ENCODE measurements at regions not wholly inside any gene's neighbourhood (a gene's known extent, or its start where the extent isn't known, plus 50 kb on each side); places are given as distances from the start of the nearest gene placed in this dataset.

GRCh38 chr1:29831500-29832117, 595.3 kb downstream of the PTPRU start:
- no peak for DNase-seq (ENCODE audit: low spot score in 2 of 2)
- no peak overlapping the region for H3K4me3 ChIP-seq
- no peaks in the 10 kb centered on the region for H3K4me1 ChIP-seq
- H3K36me3 ChIP-seq (replicated peaks): no peaks in the 10 kb centered on the region
- H3K9me3 ChIP-seq: no peaks in the 10 kb centered on the region
- H3K27me3 ChIP-seq (ENCODE audit: low read depth): no peaks in the 10 kb centered on the region; the same call in 1 of the 2 replicates
- in situ Hi-C loops (cut with MboI; ENCODE audit: low sequenced_read_pairs): no loop called here

DNA sequence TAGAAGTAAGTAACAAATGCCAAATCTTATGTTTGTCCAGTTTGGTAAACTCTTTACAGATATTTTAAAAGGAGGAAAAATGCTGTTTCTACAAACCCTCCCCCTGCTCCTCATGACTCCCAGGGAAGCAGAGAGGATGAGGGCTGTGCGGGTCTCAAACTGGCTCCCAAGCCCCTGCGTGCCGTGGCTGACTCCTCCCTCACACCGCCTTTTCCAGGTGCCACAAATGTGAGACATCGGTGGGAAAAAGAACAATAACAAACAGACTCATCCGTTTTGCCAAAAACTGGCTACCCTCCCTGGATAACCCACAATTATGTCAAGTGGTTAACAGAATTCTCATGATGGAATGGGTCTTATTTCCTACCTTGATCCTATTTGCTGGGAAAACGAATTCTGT, 594.6 kb downstream of the PTPRU start:
- Histone ChIP-seq H3K36me3 (replicated peaks) (no peaks in the 10 kb centered on the region), H3K4me1 (no peaks in the 10 kb centered on the region), H3K27me3 (ENCODE audit: low read depth) (no peaks in the 10 kb centered on the region; the same call in 1 of the 2 replicates), H3K4me3 (no peak overlapping the region), H3K9me3 (no peaks in the 10 kb centered on the region)
- no peak for DNase-seq (ENCODE audit: low spot score in 2 of 2)
- in situ Hi-C loops (cut with MboI; ENCODE audit: low sequenced_read_pairs): no loop called here

DNA sequence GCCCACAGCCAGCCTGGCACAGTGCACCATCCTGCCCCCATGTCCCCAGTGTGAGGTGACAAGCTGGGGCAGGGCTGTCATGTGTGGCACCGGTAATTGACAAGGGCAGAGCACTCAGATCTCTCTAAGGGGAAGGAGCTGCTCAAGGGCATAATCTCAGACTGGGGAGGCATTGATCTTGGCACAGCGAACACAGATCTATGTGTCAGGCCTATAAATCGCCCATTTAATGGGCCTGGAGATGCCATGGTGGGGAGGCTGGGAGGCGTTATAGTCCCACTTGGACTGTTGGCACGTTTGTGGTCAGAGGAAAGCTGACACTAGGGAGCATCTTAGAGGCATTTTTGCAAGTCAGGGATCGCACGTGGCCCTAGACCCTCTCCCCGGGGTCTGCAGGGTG, 594.1 kb downstream of the PTPRU start:
- DNase-seq (ENCODE audit: low spot score in 2 of 2): no peak
- Histone ChIP-seq H3K27me3 (ENCODE audit: low read depth) (no peaks in the 10 kb centered on the region; the same call in 1 of the 2 replicates), H3K9me3 (no peaks in the 10 kb centered on the region), H3K36me3 (replicated peaks) (no peaks in the 10 kb centered on the region), H3K4me3 (no peak overlapping the region), H3K4me1 (no peaks in the 10 kb centered on the region)
- in situ Hi-C loops (cut with MboI; ENCODE audit: low sequenced_read_pairs): no loop called here

DNA sequence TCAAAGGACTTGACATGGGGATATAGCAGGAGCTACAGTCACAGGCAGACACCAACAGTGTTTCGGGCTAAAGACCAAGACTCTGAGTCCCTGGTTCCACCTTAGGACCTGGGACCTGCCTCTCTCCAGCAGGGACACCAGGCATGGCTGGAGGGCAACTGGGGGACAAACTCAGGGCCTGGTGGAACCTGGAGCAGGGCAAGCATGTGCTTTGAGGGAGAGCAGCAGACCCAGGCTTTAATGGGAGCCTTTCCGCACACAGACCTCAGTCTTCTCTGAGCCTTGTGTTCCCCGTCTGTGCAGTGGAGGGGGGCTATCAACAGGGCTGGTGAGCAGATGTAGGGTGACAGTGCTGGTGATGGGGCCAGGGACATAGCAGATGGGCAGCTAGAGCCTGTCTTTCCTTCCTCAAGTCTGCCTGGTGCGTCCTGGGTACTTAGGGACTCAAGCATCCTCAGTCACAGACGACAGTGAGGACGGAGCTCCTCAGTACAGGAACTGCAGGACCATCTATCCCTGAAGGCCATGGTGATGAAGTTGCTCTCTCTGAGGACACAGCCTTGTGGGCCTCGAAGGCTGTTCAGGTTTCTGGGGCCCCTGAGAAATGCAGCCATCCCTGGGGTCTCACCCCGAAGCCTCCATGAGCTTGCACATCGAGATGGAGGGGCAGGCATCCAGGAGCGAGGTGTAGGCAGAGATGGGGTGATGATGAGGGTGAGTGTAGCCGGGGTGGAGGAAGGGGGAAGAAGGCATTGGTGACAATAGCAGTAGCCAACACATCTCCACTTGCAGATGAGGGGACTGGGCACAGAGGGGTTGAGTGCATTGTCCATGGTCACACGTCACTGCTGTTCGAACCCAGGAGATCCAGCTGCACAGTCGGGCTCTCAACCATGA, 593.4 kb downstream of the PTPRU start:
- no peaks in the 10 kb centered on the region for H3K4me1 ChIP-seq
- no peak overlapping the region for H3K4me3 ChIP-seq
- no peaks in the 10 kb centered on the region for H3K36me3 ChIP-seq (replicated peaks)
- no peaks in the 10 kb centered on the region for H3K9me3 ChIP-seq
- H3K27me3 ChIP-seq (ENCODE audit: low read depth): no peaks in the 10 kb centered on the region; the same call in 1 of the 2 replicates
- in situ Hi-C loops (cut with MboI; ENCODE audit: low sequenced_read_pairs): no loop called here
- no peak for DNase-seq (ENCODE audit: low spot score in 2 of 2)

GRCh38 chr1:29828526-29829447, 592.5 kb downstream of the PTPRU start:
- Histone ChIP-seq H3K4me3 (no peak overlapping the region), H3K27me3 (ENCODE audit: low read depth) (no peaks in the 10 kb centered on the region; the same call in 1 of the 2 replicates), H3K4me1 (no peaks in the 10 kb centered on the region), H3K9me3 (no peaks in the 10 kb centered on the region), H3K36me3 (replicated peaks) (no peaks in the 10 kb centered on the region)
- DNase-seq (ENCODE audit: low spot score in 2 of 2): no peak
- in situ Hi-C loops (cut with MboI; ENCODE audit: low sequenced_read_pairs): no loop called here

GRCh38 chr1:29827801-29828525, 591.6 kb downstream of the PTPRU start:
- no peaks in the 10 kb centered on the region for H3K4me1 ChIP-seq
- no peaks in the 10 kb centered on the region; the same call in 1 of the 2 replicates for H3K27me3 ChIP-seq (ENCODE audit: low read depth)
- in situ Hi-C loops (cut with MboI; ENCODE audit: low sequenced_read_pairs): no loop called here
- no peaks in the 10 kb centered on the region for H3K36me3 ChIP-seq (replicated peaks)
- DNase-seq (ENCODE audit: low spot score in 2 of 2): no peak
- H3K4me3 ChIP-seq: no peak overlapping the region
- H3K9me3 ChIP-seq: no peaks in the 10 kb centered on the region

DNA sequence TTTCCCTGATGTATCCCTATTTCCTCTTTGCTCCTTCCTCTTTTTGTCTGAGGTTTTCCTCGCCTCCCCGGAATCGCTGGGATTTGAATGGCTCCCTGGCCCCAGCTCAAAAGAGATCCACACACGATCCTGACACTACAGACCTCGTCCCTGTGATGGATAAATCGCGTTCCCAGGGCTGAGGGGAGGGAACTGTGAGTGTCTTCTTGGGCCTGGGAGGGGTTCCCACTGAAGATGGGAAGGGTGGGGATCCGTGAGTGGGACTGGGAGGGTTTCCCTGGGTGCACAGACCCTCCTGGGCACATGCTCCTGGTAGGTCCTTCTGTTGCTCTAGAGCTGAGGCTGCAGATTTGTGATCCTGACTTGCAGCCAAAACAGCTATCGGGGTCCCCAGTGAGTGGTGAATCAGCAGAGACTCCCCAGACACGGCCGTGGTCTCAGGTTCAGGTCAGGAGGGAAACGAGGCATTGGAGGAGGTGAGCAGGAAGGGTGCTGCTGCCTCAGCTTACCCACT, 591.0 kb downstream of the PTPRU start:
- in situ Hi-C loops (cut with MboI; ENCODE audit: low sequenced_read_pairs): no loop called here
- Histone ChIP-seq H3K4me3 (no peak overlapping the region), H3K4me1 (no peaks in the 10 kb centered on the region), H3K36me3 (replicated peaks) (no peaks in the 10 kb centered on the region), H3K9me3 (no peaks in the 10 kb centered on the region), H3K27me3 (ENCODE audit: low read depth) (no peaks in the 10 kb centered on the region; the same call in 1 of the 2 replicates)
- no peak for DNase-seq (ENCODE audit: low spot score in 2 of 2)

GRCh38 chr1:29826646-29827045, 590.3 kb downstream of the PTPRU start:
- no peak overlapping the region for H3K4me3 ChIP-seq
- H3K9me3 ChIP-seq: no peaks in the 10 kb centered on the region
- H3K27me3 ChIP-seq (ENCODE audit: low read depth): no peaks in the 10 kb centered on the region; the same call in 1 of the 2 replicates
- no peaks in the 10 kb centered on the region for H3K4me1 ChIP-seq
- in situ Hi-C loops (cut with MboI; ENCODE audit: low sequenced_read_pairs): no loop called here
- DNase-seq (ENCODE audit: low spot score in 2 of 2): no peak
- H3K36me3 ChIP-seq (replicated peaks): no peaks in the 10 kb centered on the region

DNA sequence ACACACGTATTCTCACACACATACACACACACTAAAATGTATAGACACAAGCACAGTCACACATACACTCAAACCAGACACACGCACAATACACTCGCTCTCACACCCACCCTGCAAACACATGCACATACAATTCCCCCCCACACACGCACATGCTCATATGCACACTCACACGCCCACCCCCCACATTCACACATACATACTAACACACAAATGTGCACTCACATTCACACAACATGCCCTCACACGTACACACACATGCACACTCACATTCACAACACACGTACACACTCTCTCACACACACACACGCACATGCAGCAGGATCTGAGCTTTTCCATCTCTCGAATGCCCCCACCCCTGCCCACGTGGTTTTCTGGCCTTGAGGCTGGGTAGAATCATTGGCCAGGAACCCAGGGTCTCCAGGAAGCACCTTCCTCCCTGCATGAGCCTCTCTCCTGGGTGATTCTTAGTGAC, 589.7 kb downstream of the PTPRU start:
- in situ Hi-C loops (cut with MboI; ENCODE audit: low sequenced_read_pairs): no loop called here
- DNase-seq (ENCODE audit: low spot score in 2 of 2): no peak
- no peaks in the 10 kb centered on the region for H3K9me3 ChIP-seq
- no peaks in the 10 kb centered on the region; the same call in 1 of the 2 replicates for H3K27me3 ChIP-seq (ENCODE audit: low read depth)
- no peak overlapping the region for H3K4me3 ChIP-seq
- H3K4me1 ChIP-seq: no peaks in the 10 kb centered on the region
- H3K36me3 ChIP-seq (replicated peaks): no peaks in the 10 kb centered on the region

GRCh38 chr1:29825274-29825940, 589.1 kb downstream of the PTPRU start:
- in situ Hi-C loops (cut with MboI; ENCODE audit: low sequenced_read_pairs): no loop called here
- Histone ChIP-seq H3K36me3 (replicated peaks) (no peaks in the 10 kb centered on the region), H3K27me3 (ENCODE audit: low read depth) (no peaks in the 10 kb centered on the region; the same call in 1 of the 2 replicates), H3K4me1 (no peaks in the 10 kb centered on the region), H3K4me3 (no peak overlapping the region), H3K9me3 (no peaks in the 10 kb centered on the region)
- no peak for DNase-seq (ENCODE audit: low spot score in 2 of 2)

DNA sequence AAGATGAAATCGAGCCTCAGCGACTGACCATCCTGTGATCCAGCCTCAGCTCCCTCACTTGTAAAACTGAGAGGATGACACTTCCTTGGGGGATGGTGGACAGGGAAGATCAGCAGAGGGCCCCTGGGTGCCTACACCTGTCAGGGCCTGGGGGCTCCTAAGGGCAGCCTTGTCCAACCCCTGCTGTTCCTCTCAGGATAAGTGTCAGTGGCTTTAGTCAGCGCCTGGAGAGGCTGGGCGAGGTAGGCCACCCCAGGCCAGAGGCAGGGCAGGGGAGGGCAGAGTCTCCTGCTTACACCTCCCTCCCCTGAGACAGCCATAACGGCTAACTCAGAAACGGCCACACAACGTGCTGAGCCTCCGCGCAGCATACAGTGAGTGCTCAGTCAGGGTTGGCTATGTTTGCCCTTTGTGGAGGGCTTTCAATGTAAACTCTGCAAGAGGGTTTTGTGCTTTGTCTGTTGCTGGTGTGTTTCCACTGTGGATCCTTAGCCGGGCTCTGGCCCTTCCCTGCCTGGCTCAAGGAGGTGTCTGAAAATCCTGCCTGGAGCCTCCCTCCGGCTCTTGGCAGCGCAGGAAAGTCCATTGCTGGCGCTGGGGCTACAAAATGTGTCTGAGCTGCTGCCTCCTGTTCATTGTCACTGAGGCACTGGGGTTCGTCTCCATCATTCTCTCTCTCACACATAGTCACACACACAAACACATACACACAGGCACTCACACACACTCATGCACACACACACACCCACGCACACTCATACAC, 588.4 kb downstream of the PTPRU start:
- no peak for DNase-seq (ENCODE audit: low spot score in 2 of 2)
- Histone ChIP-seq H3K4me1 (no peaks in the 10 kb centered on the region), H3K27me3 (ENCODE audit: low read depth) (no peaks in the 10 kb centered on the region; the same call in 1 of the 2 replicates), H3K4me3 (no peak overlapping the region), H3K36me3 (replicated peaks) (no peaks in the 10 kb centered on the region), H3K9me3 (no peaks in the 10 kb centered on the region)
- in situ Hi-C loops (cut with MboI; ENCODE audit: low sequenced_read_pairs): no loop called here

DNA sequence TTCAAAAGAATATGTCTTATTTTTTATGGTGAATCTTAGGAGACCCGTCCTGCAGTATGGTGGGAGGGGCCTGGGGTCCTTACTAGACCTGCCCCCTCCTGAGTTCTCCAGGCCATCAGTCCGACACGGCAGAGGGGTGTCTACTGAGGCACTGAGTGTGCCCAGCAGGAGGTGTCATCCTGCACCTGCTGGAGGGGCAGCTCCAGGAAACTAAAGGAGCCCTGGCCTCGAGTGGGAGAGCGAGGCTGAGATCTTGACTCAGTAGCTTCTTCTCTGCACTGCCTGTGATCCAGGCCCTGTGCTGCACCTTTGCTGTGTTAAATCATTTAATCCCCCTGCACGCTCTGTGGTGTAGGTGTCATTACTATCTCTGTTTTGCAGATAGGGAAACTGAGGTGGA, 587.7 kb downstream of the PTPRU start:
- Histone ChIP-seq H3K36me3 (replicated peaks) (no peaks in the 10 kb centered on the region), H3K27me3 (ENCODE audit: low read depth) (no peaks in the 10 kb centered on the region), H3K9me3 (no peaks in the 10 kb centered on the region), H3K4me3 (no peak overlapping the region), H3K4me1 (no peaks in the 10 kb centered on the region)
- DNase-seq (ENCODE audit: low spot score in 2 of 2): no peak
- in situ Hi-C loops (cut with MboI; ENCODE audit: low sequenced_read_pairs): no loop called here

Data from HAP-1 (cell line).